ENCODE measurements at regions not wholly inside any gene's neighbourhood (a gene's known extent, or its start where the extent isn't known, plus 50 kb on each side); places are given as distances from the start of the nearest gene placed in this dataset.

DNA sequence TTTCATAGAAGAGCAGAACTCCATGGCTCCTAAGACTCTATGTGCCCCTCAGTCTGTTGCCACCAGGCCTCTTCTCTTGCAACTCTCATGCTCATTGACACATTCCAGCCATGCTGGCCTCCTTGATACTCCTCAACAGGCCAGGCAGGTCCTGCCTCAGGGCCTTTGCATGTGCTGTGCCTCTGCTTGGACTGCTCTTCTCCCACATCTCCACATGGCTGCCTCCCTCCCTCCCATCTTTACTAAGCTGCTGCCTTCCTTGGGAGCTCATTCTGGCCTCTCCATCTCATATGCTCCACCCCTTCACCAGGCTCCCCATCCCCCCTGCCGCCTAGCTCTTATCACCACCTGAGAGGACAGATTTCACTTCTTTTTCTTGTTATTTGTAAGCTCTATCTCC, 103.8 kb upstream of the GPR26 start:
- no peak for DNase-seq
- Mint-ChIP-seq H3K27ac (no peak overlapping the region), H3K9me3 (no peaks in the 10 kb centered on the region), H3K4me1 (no peaks in the 10 kb centered on the region), H3K4me3 (no peak overlapping the region), H3K36me3 (ENCODE audit: low read depth) (no peaks in the 10 kb centered on the region), H3K27me3 (peaks cover 3% of the 10 kb centered on the region)
- intact Hi-C loops (cut with micrococcal nuclease) = no loop called here

DNA sequence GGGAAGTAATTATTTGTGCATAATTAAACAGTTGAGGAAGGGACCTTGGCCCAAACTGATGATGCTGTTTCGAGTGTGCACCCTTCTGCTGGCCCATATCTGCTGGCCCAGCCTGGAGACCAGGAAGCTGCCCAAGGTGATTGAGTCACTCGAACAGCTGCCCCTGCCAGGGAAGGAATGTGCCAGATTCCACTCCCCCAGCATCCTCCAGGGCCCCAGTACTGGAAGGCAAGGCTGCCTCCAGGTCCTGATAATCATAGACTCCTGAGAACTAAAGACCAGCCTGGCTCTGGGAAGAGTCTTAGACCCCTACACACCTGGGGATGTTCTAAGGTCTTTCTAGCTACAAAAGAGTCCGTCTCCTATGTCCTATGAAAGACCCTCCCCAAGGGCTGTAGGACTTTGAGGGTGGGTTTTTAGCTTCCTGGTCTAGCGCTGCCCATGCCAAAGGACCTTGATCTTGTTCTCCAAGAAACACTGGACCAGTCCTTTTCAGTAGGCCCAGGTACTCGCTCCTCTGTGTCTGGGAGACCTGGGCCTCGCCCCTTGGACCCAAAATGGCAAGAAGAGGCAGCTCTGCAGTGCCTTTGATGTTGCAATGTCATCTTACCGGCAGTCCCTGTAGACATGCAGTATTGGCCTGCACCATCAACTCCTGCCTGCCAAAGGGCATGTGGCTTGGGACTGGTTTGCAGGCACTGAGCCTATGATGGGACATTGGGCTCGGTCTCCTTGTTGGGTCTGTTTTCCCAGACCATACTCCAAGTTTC, 103.2 kb upstream of the GPR26 start:
- no peak overlapping the region for H3K27ac Mint-ChIP-seq
- no peaks in the 10 kb centered on the region for H3K9me3 Mint-ChIP-seq
- no peak overlapping the region for H3K4me3 Mint-ChIP-seq
- no peaks in the 10 kb centered on the region for H3K4me1 Mint-ChIP-seq
- H3K27me3 Mint-ChIP-seq = peaks cover 3% of the 10 kb centered on the region
- no peaks in the 10 kb centered on the region for H3K36me3 Mint-ChIP-seq (ENCODE audit: low read depth)
- intact Hi-C loops (cut with micrococcal nuclease) = no loop called here
- no peak for DNase-seq

DNA sequence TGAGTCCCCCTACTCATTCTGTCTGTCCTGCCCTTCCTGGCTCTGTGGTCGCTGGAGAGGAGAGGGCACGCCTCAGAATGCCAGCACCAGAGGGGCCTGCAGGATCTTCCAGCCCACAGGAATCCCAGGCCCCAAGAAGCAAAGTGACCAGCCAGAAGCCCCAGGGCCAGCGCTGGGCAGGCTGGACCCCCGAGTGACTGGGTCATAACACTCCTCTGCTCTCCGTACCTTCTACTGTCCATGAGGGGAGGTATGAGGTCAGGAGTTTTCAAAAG, 102.6 kb upstream of the GPR26 start:
- H3K9me3 Mint-ChIP-seq = no peaks in the 10 kb centered on the region
- H3K36me3 Mint-ChIP-seq (ENCODE audit: low read depth) = no peaks in the 10 kb centered on the region
- no peak for DNase-seq
- intact Hi-C loops (cut with micrococcal nuclease) = no loop called here
- no peak overlapping the region for H3K4me3 Mint-ChIP-seq
- no peaks in the 10 kb centered on the region for H3K4me1 Mint-ChIP-seq
- no peak overlapping the region for H3K27ac Mint-ChIP-seq
- H3K27me3 Mint-ChIP-seq = peaks cover 3% of the 10 kb centered on the region

DNA sequence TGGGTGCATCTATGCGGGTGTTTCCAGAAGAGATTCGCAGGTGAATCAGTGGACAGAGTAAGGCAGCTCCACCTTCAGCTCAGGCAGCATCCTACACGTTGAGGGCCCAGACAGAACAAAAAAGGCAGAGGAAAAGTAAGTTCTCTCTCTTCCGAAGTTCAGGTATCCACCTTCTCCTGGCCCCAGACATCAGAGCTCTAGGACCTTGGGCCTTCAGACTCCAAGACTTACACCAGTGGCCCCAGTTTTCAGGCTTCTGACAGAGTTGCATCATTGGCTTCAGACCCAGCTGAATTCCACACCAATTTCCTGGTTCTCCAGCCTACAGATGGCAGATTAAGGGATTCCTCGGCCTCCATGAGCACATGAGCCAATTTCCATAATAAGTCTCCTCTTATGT, 102.2 kb upstream of the GPR26 start:
- no peak overlapping the region for H3K4me3 Mint-ChIP-seq
- intact Hi-C loops (cut with micrococcal nuclease) = no loop called here
- H3K4me1 Mint-ChIP-seq = no peaks in the 10 kb centered on the region

DNA sequence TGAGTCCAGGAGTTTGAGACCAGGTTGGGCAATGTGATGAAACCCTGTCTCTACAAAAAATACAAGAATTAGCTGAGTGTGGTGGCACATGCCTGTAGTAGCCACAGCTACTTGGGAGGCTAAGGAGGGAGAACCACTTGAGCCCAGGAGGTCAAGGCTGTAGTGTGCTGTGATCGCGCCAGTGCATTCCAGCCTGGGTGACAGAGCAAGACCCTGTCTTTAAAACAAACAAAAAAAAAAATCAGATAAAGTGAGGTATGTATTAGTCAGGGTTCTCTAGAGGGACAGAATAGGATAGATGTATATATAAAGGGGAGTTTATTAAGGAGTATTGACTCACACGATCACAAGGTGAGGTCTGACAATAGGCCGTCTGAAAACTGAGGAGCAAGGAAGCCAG, 101.5 kb upstream of the GPR26 start:
- intact Hi-C loops (cut with micrococcal nuclease) = no loop called here
- Mint-ChIP-seq H3K9me3 (no peaks in the 10 kb centered on the region), H3K27me3 (peaks cover 3% of the 10 kb centered on the region), H3K4me1 (no peaks in the 10 kb centered on the region), H3K36me3 (ENCODE audit: low read depth) (no peaks in the 10 kb centered on the region), H3K4me3 (no peak overlapping the region), H3K27ac (no peak overlapping the region)
- no peak for DNase-seq

More for the DNA sequence above, 102.2 kb upstream of the GPR26 start:
- Mint-ChIP-seq H3K9me3 (no peaks in the 10 kb centered on the region), H3K27me3 (peaks cover 3% of the 10 kb centered on the region), H3K27ac (no peak overlapping the region), H3K36me3 (ENCODE audit: low read depth) (no peaks in the 10 kb centered on the region)
- DNase-seq = no peak

DNA sequence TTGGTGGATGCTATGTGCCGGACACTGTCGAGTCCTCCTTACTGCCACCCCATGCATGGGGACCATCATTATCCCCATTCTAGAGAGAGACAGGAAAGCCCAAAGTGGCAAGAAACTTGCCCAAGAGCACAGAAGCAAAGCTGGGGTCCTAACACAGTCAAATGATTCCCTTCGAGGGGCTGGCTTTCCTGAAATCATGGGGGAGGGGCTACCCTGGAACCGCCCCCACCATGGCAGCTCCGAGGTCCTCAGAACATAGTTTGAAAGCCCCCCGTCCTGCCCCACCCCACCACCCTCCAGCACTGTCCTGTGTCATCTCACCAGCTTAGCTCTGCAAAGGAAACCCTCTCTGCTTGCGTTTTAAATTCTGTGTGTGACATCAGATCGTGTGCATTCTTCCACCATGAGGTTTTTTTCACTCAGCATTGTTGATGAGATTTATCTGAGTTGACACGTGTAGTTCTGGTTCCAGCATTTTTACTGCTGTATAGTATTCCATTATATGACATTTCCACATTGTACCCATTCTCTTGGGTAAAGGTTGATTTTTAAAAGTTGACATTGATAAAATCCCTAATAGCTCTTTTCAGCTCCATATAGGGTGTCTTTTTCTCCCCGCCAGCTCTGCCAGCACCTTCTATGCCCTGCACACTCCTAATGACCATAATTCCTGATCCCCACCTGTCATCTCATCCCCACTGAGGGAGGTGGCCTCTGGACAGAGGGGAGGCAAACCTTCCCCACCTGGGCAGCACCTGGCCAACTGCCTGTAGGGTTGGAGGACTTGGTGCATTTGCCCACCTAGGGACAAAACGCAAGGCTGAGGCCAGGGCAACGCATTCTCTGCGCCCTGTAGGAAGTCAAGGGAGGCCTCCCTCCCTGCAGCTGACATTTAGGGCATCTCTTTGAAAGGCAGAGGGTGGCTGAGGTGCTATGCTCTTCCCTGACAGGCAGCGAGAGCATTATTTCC, 100.2 kb upstream of the GPR26 start:
- Mint-ChIP-seq H3K9me3 (no peaks in the 10 kb centered on the region), H3K36me3 (ENCODE audit: low read depth) (no peaks in the 10 kb centered on the region), H3K27ac (no peak overlapping the region), H3K4me3 (no peak overlapping the region), H3K27me3 (no peaks in the 10 kb centered on the region), H3K4me1 (no peaks in the 10 kb centered on the region)
- no peak for DNase-seq
- intact Hi-C loops (cut with micrococcal nuclease) = no loop called here

DNA sequence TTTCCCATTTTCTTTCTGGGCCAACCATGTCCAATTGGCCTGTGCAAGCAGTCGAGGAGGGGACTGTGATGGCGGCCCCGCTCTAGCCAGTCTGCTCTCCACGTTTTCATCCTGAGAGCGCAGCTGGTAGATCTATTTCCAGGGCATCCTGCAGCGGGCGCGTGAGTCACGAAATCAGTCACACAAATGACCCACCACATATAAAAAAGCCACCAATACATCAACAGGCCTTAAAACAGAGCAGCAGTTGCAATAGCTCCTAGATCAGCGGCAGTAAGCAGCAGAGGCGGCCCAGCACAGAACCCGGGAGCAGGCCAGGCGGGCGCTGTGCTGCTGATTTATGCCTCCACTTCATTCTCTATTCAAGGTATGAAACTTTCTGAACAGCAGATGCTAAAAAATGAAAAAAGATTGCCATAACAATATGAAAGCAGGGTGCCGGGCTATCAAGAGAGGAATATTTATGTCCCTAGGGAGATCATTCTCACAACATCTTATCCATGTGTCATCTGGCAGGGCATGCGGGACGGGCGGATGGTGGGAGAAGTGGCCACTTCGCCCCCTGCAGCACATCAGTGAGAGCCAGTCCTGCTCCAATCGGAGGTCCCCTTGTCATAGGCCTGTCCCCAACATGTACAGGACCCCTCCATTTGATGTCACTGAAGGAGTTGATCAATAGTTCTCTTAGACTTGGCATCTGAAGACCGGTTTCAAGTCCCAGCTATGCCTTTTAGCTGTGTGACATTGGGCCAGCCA, 98.0 kb upstream of the GPR26 start:
- intact Hi-C loops (cut with micrococcal nuclease) = no loop called here
- no peak for DNase-seq
- Mint-ChIP-seq H3K27ac (no peak overlapping the region), H3K27me3 (peaks cover 2% of the 10 kb centered on the region), H3K9me3 (no peaks in the 10 kb centered on the region), H3K4me1 (no peaks in the 10 kb centered on the region), H3K4me3 (no peak overlapping the region), H3K36me3 (ENCODE audit: low read depth) (no peaks in the 10 kb centered on the region)

DNA sequence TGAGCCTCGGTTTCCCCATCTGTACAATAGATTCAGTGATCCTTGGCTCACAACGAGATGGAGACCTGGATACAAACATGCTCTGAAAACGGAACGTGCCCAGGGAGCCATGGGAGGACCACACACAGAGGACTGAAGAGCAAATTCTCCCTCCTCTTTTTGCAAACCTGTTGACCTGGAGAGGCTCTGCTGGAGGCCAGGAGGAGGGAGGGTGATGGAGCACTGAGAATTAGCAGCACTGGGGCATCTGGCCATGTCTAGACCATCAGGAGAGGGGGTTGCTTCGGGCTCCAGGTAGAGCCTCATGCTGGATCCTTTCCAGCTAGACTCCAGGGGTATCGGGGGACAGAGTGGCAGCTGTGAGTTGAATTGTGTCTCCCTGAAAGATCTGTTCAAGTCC, 97.4 kb upstream of the GPR26 start:
- Mint-ChIP-seq H3K27me3 (peaks cover 2% of the 10 kb centered on the region), H3K4me1 (no peaks in the 10 kb centered on the region), H3K9me3 (no peaks in the 10 kb centered on the region), H3K4me3 (no peak overlapping the region), H3K27ac (no peak overlapping the region), H3K36me3 (ENCODE audit: low read depth) (no peaks in the 10 kb centered on the region)
- intact Hi-C loops (cut with micrococcal nuclease) = no loop called here
- no peak for DNase-seq

DNA sequence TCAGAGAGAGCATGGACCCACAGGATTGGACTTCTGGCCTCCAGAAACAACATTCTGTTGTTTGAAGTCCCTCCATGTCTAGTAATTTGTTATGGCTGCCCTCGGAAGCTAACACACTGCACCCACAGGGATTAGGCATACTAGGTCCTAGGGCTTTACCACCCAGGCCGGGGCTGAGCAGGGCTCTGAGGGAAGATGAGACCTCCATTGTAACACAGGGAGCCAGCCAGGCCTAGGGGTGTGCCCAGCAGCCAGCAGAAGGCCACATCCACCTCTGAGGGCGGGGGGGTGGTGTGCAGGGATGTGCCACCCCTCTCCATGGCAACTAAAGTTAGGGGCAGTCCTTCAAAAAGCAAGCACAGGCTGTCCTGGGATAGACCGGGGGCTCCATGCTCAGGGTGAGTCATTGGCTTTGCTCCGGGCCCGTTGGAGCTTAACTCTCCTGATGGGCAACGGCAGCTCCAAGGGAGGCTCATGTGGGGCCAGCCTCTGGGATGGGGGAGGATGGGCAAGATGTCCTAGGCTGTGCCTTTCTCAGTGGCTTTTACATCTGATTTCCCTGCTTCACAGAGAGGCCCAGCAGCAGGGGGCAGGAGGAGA, 96.6 kb upstream of the GPR26 start:
- H3K27ac Mint-ChIP-seq = no peak overlapping the region
- peaks cover 2% of the 10 kb centered on the region for H3K27me3 Mint-ChIP-seq
- DNase-seq = no peak
- H3K4me1 Mint-ChIP-seq = no peaks in the 10 kb centered on the region
- no peaks in the 10 kb centered on the region for H3K9me3 Mint-ChIP-seq
- intact Hi-C loops (cut with micrococcal nuclease) = no loop called here
- H3K4me3 Mint-ChIP-seq = no peak overlapping the region
- H3K36me3 Mint-ChIP-seq (ENCODE audit: low read depth) = no peaks in the 10 kb centered on the region

DNA sequence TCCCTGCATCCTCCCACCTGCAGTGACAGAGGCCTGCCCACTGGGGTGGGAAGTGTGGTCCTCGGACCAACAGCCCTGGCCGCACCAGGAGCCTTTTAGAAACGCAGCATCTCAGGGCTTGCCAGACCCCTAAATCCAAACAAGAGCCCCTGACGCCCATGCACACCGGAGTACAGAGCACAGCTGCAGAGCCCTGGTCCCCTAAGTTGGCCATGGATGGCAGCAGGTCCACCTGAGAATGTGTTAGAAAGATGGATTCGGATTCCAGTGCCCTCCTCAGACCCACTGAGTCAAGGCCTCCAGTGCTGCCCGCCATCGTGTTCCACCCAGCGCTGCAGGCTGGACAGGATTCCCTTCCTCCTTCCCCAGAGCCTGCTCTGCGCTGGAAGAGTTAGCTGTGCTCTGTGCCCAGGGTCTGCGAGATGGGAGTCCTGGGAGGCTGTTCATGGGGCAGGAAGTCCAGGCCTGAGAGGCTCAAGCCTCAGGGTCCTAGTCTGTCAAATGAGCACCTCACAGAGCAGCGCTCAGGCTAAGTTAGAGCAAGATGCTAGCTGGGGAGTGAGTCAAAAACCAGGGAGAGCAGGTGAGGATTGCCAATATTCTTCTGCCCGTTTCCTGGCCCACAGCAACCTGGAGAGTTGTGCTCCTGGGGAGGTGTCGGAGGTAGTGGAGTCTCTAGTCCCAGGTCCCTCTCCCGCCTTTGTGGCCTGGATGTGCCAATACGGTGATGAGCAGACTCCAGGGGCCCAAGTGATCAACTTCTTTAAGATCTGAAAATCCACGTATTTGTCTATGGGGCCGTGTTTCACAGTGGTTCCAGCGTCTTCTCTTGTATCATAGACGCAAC, 95.9 kb upstream of the GPR26 start:
- Mint-ChIP-seq H3K27ac (no peak overlapping the region), H3K9me3 (no peaks in the 10 kb centered on the region), H3K36me3 (ENCODE audit: low read depth) (no peaks in the 10 kb centered on the region), H3K4me1 (no peaks in the 10 kb centered on the region), H3K4me3 (no peak overlapping the region), H3K27me3 (peaks cover 2% of the 10 kb centered on the region)
- no peak for DNase-seq
- intact Hi-C loops (cut with micrococcal nuclease) = no loop called here

DNA sequence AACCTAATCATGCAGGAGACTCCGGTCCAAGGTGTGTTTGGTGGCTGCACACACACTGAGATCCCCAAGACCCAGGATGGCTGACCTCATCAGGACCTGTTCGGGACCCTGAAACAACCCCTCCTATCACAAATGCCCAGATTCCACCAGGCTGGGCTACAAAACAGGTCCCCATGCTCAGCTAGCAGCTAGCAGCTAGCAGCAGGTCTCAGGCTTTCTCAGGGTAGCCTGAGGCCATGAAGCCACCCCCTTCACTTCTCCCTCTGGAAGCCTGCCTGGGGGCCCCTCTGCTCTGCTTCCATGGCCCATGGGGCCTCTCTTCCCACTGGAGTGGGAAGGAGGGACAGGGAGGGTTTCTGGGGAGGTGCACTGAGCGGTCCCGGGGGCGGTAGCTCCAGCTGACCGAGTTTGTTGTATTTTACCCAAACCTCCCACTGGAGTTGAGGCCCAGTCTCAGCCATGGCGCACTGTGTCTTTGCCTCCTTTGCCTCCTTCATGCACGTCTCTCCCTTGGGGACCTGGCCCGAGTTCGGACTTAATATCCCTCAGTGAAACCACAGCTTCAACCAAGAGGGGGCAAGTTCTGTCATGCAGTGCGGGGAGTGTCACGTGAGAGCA, 95.1 kb upstream of the GPR26 start:
- intact Hi-C loops (cut with micrococcal nuclease) = no loop called here
- H3K9me3 Mint-ChIP-seq = no peaks in the 10 kb centered on the region
- H3K4me3 Mint-ChIP-seq = no peak overlapping the region
- H3K27me3 Mint-ChIP-seq = peaks cover 2% of the 10 kb centered on the region
- no peaks in the 10 kb centered on the region for H3K36me3 Mint-ChIP-seq (ENCODE audit: low read depth)
- DNase-seq = no peak
- no peaks in the 10 kb centered on the region for H3K4me1 Mint-ChIP-seq
- H3K27ac Mint-ChIP-seq = no peak overlapping the region

DNA sequence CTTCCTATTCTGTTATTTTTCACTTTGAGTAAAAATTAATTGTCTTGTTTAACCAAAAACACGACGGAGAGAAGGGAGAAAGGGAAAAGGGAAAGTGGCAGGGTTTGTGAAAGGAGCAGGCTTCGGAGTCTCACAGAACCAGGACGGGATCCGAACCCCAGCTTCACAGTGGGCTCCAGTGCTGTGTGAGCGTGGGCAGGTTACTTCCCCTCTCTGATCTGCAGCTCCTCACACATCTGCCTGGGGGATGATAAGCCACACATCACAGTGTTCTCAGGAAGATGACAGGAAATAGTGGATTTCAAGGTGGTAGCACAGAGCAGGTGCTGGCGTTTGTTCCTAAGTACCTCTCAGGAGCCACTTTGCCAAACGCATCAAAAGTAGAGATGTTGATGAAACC, 94.2 kb upstream of the GPR26 start:
- Mint-ChIP-seq H3K4me1 (no peaks in the 10 kb centered on the region), H3K27ac (no peak overlapping the region), H3K4me3 (no peak overlapping the region), H3K27me3 (peaks cover 2% of the 10 kb centered on the region), H3K36me3 (ENCODE audit: low read depth) (no peaks in the 10 kb centered on the region), H3K9me3 (no peaks in the 10 kb centered on the region)
- DNase-seq = no peak
- intact Hi-C loops (cut with micrococcal nuclease) = no loop called here

Measured in activated CD4-positive, alpha-beta T cell treated with anti-CD3 and anti-CD28 coated beads, Interleukin-2, amount 10 ng/mL, durations not matched to agents 24 days and 14 days (primary cell).